Keratinocyte (primary cell): ENCODE measurements at regions not wholly inside any gene's neighbourhood (a gene's known extent, or its start where the extent isn't known, plus 50 kb on each side); places are given as distances from the start of the nearest gene placed in this dataset.

Source experiments
- DNase-seq: peaks from one replicate; pipeline ENCODE4 v3.0.0-alpha.2; 2011; ENCODE audit warnings: low read depth, missing footprints, low spot score
- FAIRE-seq: peaks from 2 replicates; lab custom pipeline; 2011; peaks lifted over from hg19 to GRCh38; lab: Jason Lieb, UNC
- H2AFZ ChIP-seq: 2 replicates; pipeline ENCODE4 v1.6.0; 2012; ENCODE audit warnings: low read length, control low read depth, inconsistent platforms; ENCODE audit not compliant: control insufficient read depth
- H3K27ac ChIP-seq: 2 replicates; pipeline ENCODE4 v1.5.1; 2011; ENCODE audit warnings: low read length; ENCODE audit not compliant: control insufficient read depth, insufficient read depth
- H3K27me3 ChIP-seq: 3 replicates; pipeline ENCODE4 v1.6.0; 2011; ENCODE audit warnings: low read length; ENCODE audit not compliant: control insufficient read depth, insufficient read depth; ENCODE audit errors: extremely low read depth
- H3K36me3 ChIP-seq, 2 experiments: 2 replicates in 1 of 2; 3 replicates in 1 of 2; pipeline ENCODE4 v1.5.1; 2011; ENCODE audit warnings: low read length in 2 of 2, mild to moderate bottlenecking in 1 of 2; ENCODE audit not compliant: control insufficient read depth in 2 of 2, insufficient read depth in 2 of 2; ENCODE audit errors: extremely low read depth in 1 of 2
- H3K4me1 ChIP-seq: 3 replicates; pipeline ENCODE4 v1.5.1; 2011; ENCODE audit warnings: low read length; ENCODE audit not compliant: control insufficient read depth, insufficient read depth; ENCODE audit errors: extremely low read depth
- H3K4me2 ChIP-seq: 3 replicates; pipeline ENCODE4 v1.6.0; 2011; ENCODE audit warnings: low read depth, low read length; ENCODE audit not compliant: control insufficient read depth, insufficient read depth; ENCODE audit errors: extremely low read depth
- H3K4me3 ChIP-seq, 3 experiments: fragments of 200-600 bp in 1 of 3; sonication (generic) in 1 of 3; 2 replicates in 2 of 3; 3 replicates in 1 of 3; pipeline ENCODE4 v1.5.1; 2011 to 2016; ENCODE audit warnings: low read length in 3 of 3, mild to moderate bottlenecking in 3 of 3, control low read depth in 2 of 3, inconsistent platforms in 1 of 3, low read depth in 1 of 3, mixed read lengths in 1 of 3, mixed run types in 1 of 3, moderate library complexity in 1 of 3; ENCODE audit not compliant: control insufficient read depth in 2 of 3, insufficient read depth in 2 of 3; ENCODE audit errors: extremely low read depth in 1 of 3
- H3K79me2 ChIP-seq: 2 replicates; pipeline ENCODE4 v1.6.0; 2012; ENCODE audit warnings: low read length; ENCODE audit not compliant: control insufficient read depth, insufficient read depth
- H3K9ac ChIP-seq: 3 replicates; pipeline ENCODE4 v1.6.0; 2011; ENCODE audit warnings: low read length; ENCODE audit not compliant: control insufficient read depth, insufficient read depth; ENCODE audit errors: extremely low read depth
- H3K9me1 ChIP-seq: 3 replicates; pipeline ENCODE4 v1.6.0; 2011; ENCODE audit warnings: low read length; ENCODE audit not compliant: control insufficient read depth, insufficient read depth; ENCODE audit errors: extremely low read depth
- H3K9me3 ChIP-seq: 2 replicates; pipeline ENCODE4 v1.5.1; 2012; ENCODE audit warnings: low read depth, low read length; ENCODE audit not compliant: control insufficient read depth
- H4K20me1 ChIP-seq: 3 replicates; pipeline ENCODE4 v1.6.0; 2011; ENCODE audit warnings: low read length; ENCODE audit not compliant: control insufficient read depth, insufficient read depth; ENCODE audit errors: extremely low read depth
- EZH2 ChIP-seq: IDR thresholded peaks from one replicate; pipeline ENCODE4 v1.6.1; 2012; ENCODE audit warnings: inconsistent platforms, mild to moderate bottlenecking, low read length, moderate library complexity
- dilution Hi-C: fragments of 300-500 bp; cut with MboI; formaldehyde crosslinking; loops from one replicate; pipeline ENCODE4 v1.7.0; 2020; ENCODE audit warnings: low sequenced_read_pairs; ENCODE audit not compliant: extremely low pct_ligation_motif_present
- TF ChIP-seq, protein P1 (sequence below), 3 experiments: IDR thresholded peaks in 1 of 3; conservative IDR thresholded peaks in 1 of 3; optimal IDR thresholded peaks in 1 of 3; 2 replicates in 2 of 3; 3 replicates in 1 of 3; pipeline versions ENCODE3 to v1.5.1; 2011; ENCODE audit warnings: low read length in 3 of 3, mild to moderate bottlenecking in 3 of 3, moderate library complexity in 2 of 3, control low read depth in 1 of 3, inconsistent platforms in 1 of 3; ENCODE audit not compliant: insufficient read depth in 2 of 3; ENCODE audit errors: extremely low read depth in 1 of 3

DNA sequence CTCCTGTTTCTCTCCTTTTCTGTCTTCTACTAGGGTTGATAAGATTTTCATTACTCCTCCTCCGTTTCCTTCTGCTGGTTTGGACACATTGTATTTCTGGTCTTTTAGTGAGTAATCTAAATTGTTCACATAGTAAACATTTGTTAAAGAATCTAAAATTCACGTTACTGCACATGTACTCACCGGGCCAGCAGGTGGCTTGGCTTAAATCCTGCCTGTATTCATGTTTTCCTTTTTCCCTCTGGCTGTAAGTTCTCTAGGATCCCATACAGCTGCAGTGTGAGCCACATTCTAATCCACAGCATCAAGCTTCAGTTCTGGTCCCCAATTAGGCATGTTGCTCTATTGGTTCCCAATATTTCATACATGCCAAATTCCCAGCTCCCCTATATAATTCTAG, 958.3 kb downstream of the ADGRL2 start:
- TF ChIP-seq, protein P1, sequence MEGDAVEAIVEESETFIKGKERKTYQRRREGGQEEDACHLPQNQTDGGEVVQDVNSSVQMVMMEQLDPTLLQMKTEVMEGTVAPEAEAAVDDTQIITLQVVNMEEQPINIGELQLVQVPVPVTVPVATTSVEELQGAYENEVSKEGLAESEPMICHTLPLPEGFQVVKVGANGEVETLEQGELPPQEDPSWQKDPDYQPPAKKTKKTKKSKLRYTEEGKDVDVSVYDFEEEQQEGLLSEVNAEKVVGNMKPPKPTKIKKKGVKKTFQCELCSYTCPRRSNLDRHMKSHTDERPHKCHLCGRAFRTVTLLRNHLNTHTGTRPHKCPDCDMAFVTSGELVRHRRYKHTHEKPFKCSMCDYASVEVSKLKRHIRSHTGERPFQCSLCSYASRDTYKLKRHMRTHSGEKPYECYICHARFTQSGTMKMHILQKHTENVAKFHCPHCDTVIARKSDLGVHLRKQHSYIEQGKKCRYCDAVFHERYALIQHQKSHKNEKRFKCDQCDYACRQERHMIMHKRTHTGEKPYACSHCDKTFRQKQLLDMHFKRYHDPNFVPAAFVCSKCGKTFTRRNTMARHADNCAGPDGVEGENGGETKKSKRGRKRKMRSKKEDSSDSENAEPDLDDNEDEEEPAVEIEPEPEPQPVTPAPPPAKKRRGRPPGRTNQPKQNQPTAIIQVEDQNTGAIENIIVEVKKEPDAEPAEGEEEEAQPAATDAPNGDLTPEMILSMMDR (optimal IDR thresholded peaks at IDR 0.05 in 1 of 3, IDR thresholded peaks at IDR 0.05 in 1 of 3, conservative IDR thresholded peaks at IDR 0.05 in 1 of 3; ENCODE audit: extremely low read depth in 1 of 3, insufficient read depth in 2 of 3, low read length in 3 of 3) = no peak
- TF ChIP-seq EZH2 = no peak
- no peak for DNase-seq
- no peak overlapping the region for H3K4me3 ChIP-seq
- no peaks in the 10 kb centered on the region for H4K20me1 ChIP-seq
- no peak overlapping the region for H3K4me2 ChIP-seq
- FAIRE-seq = no peak
- no peak overlapping the region for H2AFZ ChIP-seq
- dilution Hi-C loops = no loop called here
- H3K27ac ChIP-seq = no peak overlapping the region
- H3K36me3 ChIP-seq = no peaks in the 10 kb centered on the region
- no peaks in the 10 kb centered on the region for H3K4me1 ChIP-seq
- no peaks in the 10 kb centered on the region for H3K9me1 ChIP-seq
- H3K79me2 ChIP-seq = no peaks in the 10 kb centered on the region
- no peaks in the 10 kb centered on the region for H3K27me3 ChIP-seq
- no peaks in the 10 kb centered on the region for H3K9me3 ChIP-seq
- no peak overlapping the region for H3K9ac ChIP-seq

DNA sequence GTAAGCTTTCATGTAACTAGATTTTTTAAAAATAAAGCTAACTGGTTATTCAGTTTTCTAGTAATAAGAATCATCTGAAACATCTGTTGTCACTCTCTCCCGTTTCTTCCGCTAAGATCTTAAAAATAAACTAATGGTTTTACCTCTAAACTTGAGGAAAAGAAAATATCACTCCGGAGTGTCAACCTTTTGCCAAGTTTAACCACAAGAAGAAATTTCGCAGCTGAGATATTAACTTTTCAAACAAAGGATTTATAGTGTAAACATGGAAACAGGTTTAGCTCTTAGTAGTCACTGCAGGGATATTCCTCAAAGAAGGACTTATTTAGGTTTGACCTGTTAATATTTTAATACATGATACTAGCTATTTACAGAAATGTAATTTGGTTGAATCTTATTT, 954.9 kb downstream of the ADGRL2 start:
- TF ChIP-seq, protein P1 (optimal IDR thresholded peaks at IDR 0.05 in 1 of 3, IDR thresholded peaks at IDR 0.05 in 1 of 3, conservative IDR thresholded peaks at IDR 0.05 in 1 of 3; ENCODE audit: extremely low read depth in 1 of 3, insufficient read depth in 2 of 3, low read length in 3 of 3) = no peak
- Histone ChIP-seq H3K4me3 (no peak overlapping the region), H3K9me3 (no peaks in the 10 kb centered on the region), H2AFZ (no peak overlapping the region), H3K36me3 (no peaks in the 10 kb centered on the region), H3K9ac (no peak overlapping the region), H3K27me3 (no peaks in the 10 kb centered on the region), H3K4me2 (no peak overlapping the region), H3K4me1 (no peaks in the 10 kb centered on the region), H3K79me2 (no peaks in the 10 kb centered on the region), H3K9me1 (no peaks in the 10 kb centered on the region), H4K20me1 (no peaks in the 10 kb centered on the region), H3K27ac (no peak overlapping the region)
- dilution Hi-C loops = no loop called here
- DNase-seq (no peak), FAIRE-seq (no peak)
